Stomach (tissue), 8 donors: ENCODE measurements at regions not wholly inside any gene's neighbourhood (a gene's known extent, or its start where the extent isn't known, plus 50 kb on each side); places are given as distances from the start of the nearest gene placed in this dataset.
"Not testable (repeated sequence)": the region's sequence is repeated elsewhere in the genome, so short reads cannot be mapped to it uniquely, and the experiment has no call there.

ENCODE experiments used
- DNase-seq, 2 donors: peaks; one replicate each; pipeline versions ENCODE4 v3.0.0 to v3.0.0-alpha.2; 2013 to 2019
- H3K27ac ChIP-seq, 5 donors: fragments of 200-600 bp in 4 of 5; sonication (generic) in 4 of 5; one replicate each; pipeline ENCODE4 v1.5.1; 2013 to 2019; ENCODE audit warnings: mild to moderate bottlenecking in 1 of 5, moderate library complexity in 1 of 5
- H3K27me3 ChIP-seq, 3 donors: fragments of 200-600 bp; sonication (generic); one replicate each; pipeline ENCODE4 v1.5.1; 2017 to 2019; ENCODE audit warnings: mixed run types in 1 of 3
- H3K36me3 ChIP-seq, 4 donors: fragments of 200-600 bp; sonication (generic); 1 replicate in 3 of 4; 2 replicates in 1 of 4; pipeline ENCODE4 v1.5.1; 2016 to 2019
- H3K4me1 ChIP-seq, 4 donors: fragments of 200-600 bp; sonication (generic); one replicate each; pipeline ENCODE4 v1.5.1; 2016 to 2019
- H3K4me3 ChIP-seq, 4 donors: fragments of 200-600 bp; sonication (generic) in 3 of 4; one replicate each; pipeline ENCODE4 v1.5.1; 2016 to 2019; ENCODE audit warnings: mild to moderate bottlenecking in 1 of 4
- H3K9me3 ChIP-seq, 4 donors: fragments of 200-600 bp; sonication (generic); one replicate each; pipeline ENCODE4 v1.5.1; 2016 to 2019
- CTCF ChIP-seq, 7 experiments: fragments of 450-650 bp in 4 of 7; fragments of 200-600 bp in 3 of 7; sonication (generic) in 3 of 7; IDR thresholded peaks; one replicate each; pipeline ENCODE4 v1.5.1; 2016 to 2019; ENCODE audit warnings: antibody characterized with exemption in 7 of 7, control low read depth in 2 of 7, mild to moderate bottlenecking in 1 of 7
- EP300 ChIP-seq: sonication (generic); formaldehyde crosslinking; IDR thresholded peaks from one replicate; pipeline ENCODE4 v1.6.1; 2017; ENCODE audit warnings: antibody characterized with exemption
- POLR2A ChIP-seq, 4 donors: fragments of 450-650 bp; IDR thresholded peaks; one replicate each; pipeline ENCODE4 v1.6.1; 2016; ENCODE audit warnings: antibody characterized with exemption in 4 of 4, control low read depth in 2 of 4, mild to moderate bottlenecking in 1 of 4, moderate library complexity in 1 of 4
- POLR2AphosphoS5 ChIP-seq, 3 donors: sonication (generic); formaldehyde crosslinking; IDR thresholded peaks; one replicate each; pipeline ENCODE4 v1.6.1; 2016; ENCODE audit warnings: antibody characterized with exemption in 3 of 3
- WGBS, 5 donors: extraction: QIAGEN DNeasy Blood & Tissue Kit in 3 of 5; methylation state at CpG; one replicate each; pipeline versions ENCODE4 v1.1.5 to v1.1.7; 2013 to 2018; 5-methylcytosine and 5-hydroxymethylcytosine counted together
- intact Hi-C: fragments of 100-400 bp; cut with DNase I; formaldehyde crosslinking; loops from one replicate; pipeline ENCODE4 v1.15.1; 2023; ENCODE audit warnings: low total_unique reads
- donor health status: healthy with polysubstance abuse.
- donor health status: Bipolar disorder and iron deficiency.
- donor health status: healthy.

- DNase-seq, result no peak
Measured at GRCh38 chr6:97778290-97779038, 495.4 kb upstream of the MMS22L start.

DNA sequence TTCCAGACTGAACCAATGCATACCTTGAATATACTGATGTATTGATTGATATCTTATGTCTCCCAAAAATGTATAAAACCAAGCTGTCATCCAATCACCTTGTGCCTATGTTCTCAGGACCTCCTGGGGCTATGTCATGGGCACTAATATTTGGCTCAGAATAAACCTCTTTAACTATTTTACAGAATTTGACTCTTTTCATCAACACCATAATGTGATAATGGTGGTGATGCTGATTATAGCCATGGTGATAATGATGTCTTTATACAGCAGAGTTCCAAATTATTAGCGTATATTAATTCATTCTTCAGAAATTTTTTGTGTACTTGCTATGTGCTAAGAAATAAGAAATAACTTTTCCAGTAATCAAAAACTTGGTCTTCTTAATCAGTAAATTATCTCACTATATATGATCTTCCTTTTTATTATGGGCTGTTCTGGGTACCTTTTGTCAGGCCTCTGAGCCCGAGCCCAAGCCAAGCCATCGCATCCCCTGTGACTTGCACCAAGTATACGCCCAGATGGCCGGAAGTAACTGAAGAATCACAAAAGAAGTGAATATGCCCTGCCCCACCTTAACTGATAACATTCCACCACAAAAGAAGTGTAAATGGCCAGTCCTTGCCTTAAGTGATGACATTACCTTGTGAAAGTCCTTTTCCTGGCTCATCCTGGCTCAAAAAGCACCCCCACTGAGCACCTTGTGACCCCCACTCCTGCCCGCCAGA is 496.2 kb upstream of the MMS22L start:
- H3K9me3 ChIP-seq, H3K36me3 ChIP-seq, H3K27me3 ChIP-seq, DNase-seq, H3K27ac ChIP-seq, H3K4me3 ChIP-seq, H3K4me1 ChIP-seq, intact Hi-C loops: not testable (repeated sequence)
- WGBS, 5 donors, result 80 to 90% (median 83%) methylated on average over 5 of the region's 6 CpGs

More at GRCh38 chr6:97778290-97779038, 495.4 kb upstream of the MMS22L start:
- H3K36me3 ChIP-seq, result no peaks in the 10 kb centered on the region
- no peak overlapping the region for H3K4me3 ChIP-seq
- H3K9me3 ChIP-seq, result peaks cover 0 to 4% (median 0%) of the 10 kb centered on the region in 4 donors
- 58 to 72% (median 62%) methylated on average over 5 of the region's 5 CpGs for WGBS, 5 donors
- intact Hi-C loops, result no loop called here
- no peaks in the 10 kb centered on the region for H3K4me1 ChIP-seq
- TF ChIP-seq CTCF (IDR thresholded peaks at IDR 0.05), result no peak
- TF ChIP-seq POLR2A (IDR thresholded peaks at IDR 0.05), result no peak
- no peak for TF ChIP-seq POLR2AphosphoS5 (IDR thresholded peaks at IDR 0.05)
- no peak for TF ChIP-seq EP300
- no peaks in the 10 kb centered on the region for H3K27me3 ChIP-seq
- no peak overlapping the region for H3K27ac ChIP-seq

GRCh38 chr6:97790926-97791590 is 508.0 kb upstream of the MMS22L start:
- Histone ChIP-seq H3K36me3 (no peaks in the 10 kb centered on the region), H3K9me3 (peaks cover 0 to 19% (median 11%) of the 10 kb centered on the region in 4 donors), H3K27ac (no peak overlapping the region), H3K4me3 (no peak overlapping the region), H3K4me1 (no peaks in the 10 kb centered on the region), H3K27me3 (no peaks in the 10 kb centered on the region)
- no peak for DNase-seq
- intact Hi-C loops, result no loop called here
- WGBS, 5 donors, result 82 to 90% (median 87%) methylated on average over 14 to 20 of the region's 20 CpGs
- TF ChIP-seq EP300 (no peak), POLR2AphosphoS5 (IDR thresholded peaks at IDR 0.05) (no peak), POLR2A (IDR thresholded peaks at IDR 0.05) (no peak), CTCF (IDR thresholded peaks at IDR 0.05) (no peak)

DNA sequence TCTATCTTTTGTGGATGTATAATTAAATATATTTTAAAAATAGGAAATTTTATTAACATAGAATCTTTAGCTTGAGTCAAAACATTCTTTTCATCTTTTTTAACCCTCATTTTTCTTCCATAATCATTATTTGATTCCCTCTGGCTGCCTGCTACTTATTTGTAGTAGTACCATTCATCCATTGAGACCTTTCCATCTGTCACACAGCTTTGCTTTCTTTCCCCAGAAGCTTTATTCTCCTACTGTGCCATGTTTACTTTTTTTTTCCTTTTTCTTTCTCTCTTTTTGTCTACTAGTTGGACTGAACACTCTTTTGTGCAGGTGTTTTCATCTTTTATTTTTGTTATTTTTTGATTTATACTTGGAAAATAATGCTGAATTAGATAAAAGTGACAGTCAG is 522.6 kb upstream of the MMS22L start:
- TF ChIP-seq POLR2AphosphoS5 (IDR thresholded peaks at IDR 0.05) (no peak), CTCF (IDR thresholded peaks at IDR 0.05) (no peak), POLR2A (IDR thresholded peaks at IDR 0.05) (no peak), EP300 (no peak)
- H3K27me3 ChIP-seq, result no peaks in the 10 kb centered on the region
- no peak overlapping the region for H3K4me3 ChIP-seq
- no peak overlapping the region for H3K27ac ChIP-seq
- intact Hi-C loops, result no loop called here
- H3K4me1 ChIP-seq, result no peaks in the 10 kb centered on the region
- H3K36me3 ChIP-seq, result no peaks in the 10 kb centered on the region
- H3K9me3 ChIP-seq, result no peaks in the 10 kb centered on the region
- no peak for DNase-seq
